H9 (cell line): ENCODE measurements at regions not wholly inside any gene's neighbourhood (a gene's known extent, or its start where the extent isn't known, plus 50 kb on each side); places are given as distances from the start of the nearest gene placed in this dataset.

Experiments
- DNase-seq: peaks from one replicate; pipeline ENCODE4 v3.0.0-alpha.2; 2017
- H2AFZ ChIP-seq: one replicate; pipeline ENCODE4 v1.6.1; 2013; ENCODE audit warnings: mild to moderate bottlenecking, low read length, control low read depth, moderate library complexity
- H2AK5ac ChIP-seq: 2 replicates; pipeline ENCODE4 v1.6.1; 2013; ENCODE audit warnings: low read length, control low read depth, mixed read lengths; ENCODE audit not compliant: insufficient read length
- H2BK120ac ChIP-seq: one replicate; pipeline ENCODE4 v1.6.1; 2013; ENCODE audit warnings: low read depth, mild to moderate bottlenecking, low read length, control low read depth, inconsistent platforms; ENCODE audit not compliant: poor library complexity, severe bottlenecking
- H2BK12ac ChIP-seq: 2 replicates; pipeline ENCODE4 v1.6.1; 2013; ENCODE audit warnings: low read length, control low read depth, mixed read lengths, low read depth; ENCODE audit not compliant: insufficient read length
- H2BK15ac ChIP-seq: 2 replicates; pipeline ENCODE4 v1.6.1; 2013; ENCODE audit warnings: low read depth, low read length, control low read depth
- H2BK20ac ChIP-seq: one replicate; pipeline ENCODE4 v1.6.1; 2013; ENCODE audit warnings: low read depth, mild to moderate bottlenecking, low read length, control low read depth, inconsistent platforms; ENCODE audit not compliant: poor library complexity, severe bottlenecking
- H2BK5ac ChIP-seq: 2 replicates; pipeline ENCODE4 v1.6.1; 2013; ENCODE audit warnings: low read length, control low read depth, mixed read lengths; ENCODE audit not compliant: insufficient read length
- H3K14ac ChIP-seq: 2 replicates; pipeline ENCODE4 v1.6.1; 2013; ENCODE audit warnings: low read length, control low read depth; ENCODE audit not compliant: insufficient read depth
- H3K18ac ChIP-seq: 2 replicates; pipeline ENCODE4 v1.6.1; 2013; ENCODE audit warnings: low read depth, mild to moderate bottlenecking, mixed read lengths, low read length, control low read depth; ENCODE audit not compliant: insufficient read length
- H3K23ac ChIP-seq: 2 replicates; pipeline ENCODE4 v1.6.1; 2013; ENCODE audit warnings: low read length, control low read depth, mixed read lengths, low read depth; ENCODE audit not compliant: insufficient read length
- H3K23me2 ChIP-seq: 2 replicates; pipeline ENCODE4 v1.6.1; 2013; ENCODE audit warnings: low read depth, mild to moderate bottlenecking, mixed read lengths, low read length, control low read depth; ENCODE audit not compliant: insufficient read length, poor library complexity, severe bottlenecking
- H3K27ac ChIP-seq: 2 replicates; pipeline ENCODE4 v1.5.1; 2013; ENCODE audit warnings: low read length, control low read depth, mixed read lengths, low read depth; ENCODE audit not compliant: insufficient read length
- H3K27me3 ChIP-seq: 2 replicates; pipeline ENCODE4 v1.6.1; 2013; ENCODE audit warnings: low read length, control low read depth, inconsistent platforms; ENCODE audit not compliant: insufficient read depth
- H3K4ac ChIP-seq: 2 replicates; pipeline ENCODE4 v1.6.1; 2013; ENCODE audit warnings: low read depth, mild to moderate bottlenecking, control low read depth, inconsistent platforms, low read length, moderate library complexity
- H3K4me1 ChIP-seq: 2 replicates; pipeline ENCODE4 v1.6.1; 2013; ENCODE audit warnings: low read length, control low read depth, inconsistent platforms; ENCODE audit not compliant: insufficient read depth
- H3K4me2 ChIP-seq: 2 replicates; pipeline ENCODE4 v1.6.1; 2013; ENCODE audit warnings: low read length, control low read depth, mixed read lengths; ENCODE audit not compliant: insufficient read length, insufficient read depth
- H3K56ac ChIP-seq: 2 replicates; pipeline ENCODE4 v1.6.1; 2013; ENCODE audit warnings: low read depth, mild to moderate bottlenecking, mixed read lengths, low read length, control low read depth; ENCODE audit not compliant: insufficient read length
- H3K79me1 ChIP-seq: 2 replicates; pipeline ENCODE4 v1.6.1; 2013; ENCODE audit warnings: low read depth, mild to moderate bottlenecking, moderate library complexity, low read length, control low read depth, inconsistent platforms; ENCODE audit not compliant: insufficient read depth, poor library complexity, severe bottlenecking
- H3K79me2 ChIP-seq: 2 replicates; pipeline ENCODE4 v1.6.1; 2013; ENCODE audit warnings: low read length, control low read depth, inconsistent platforms; ENCODE audit not compliant: insufficient read depth
- H3K9ac ChIP-seq: 2 replicates; pipeline ENCODE4 v1.6.1; 2013; ENCODE audit warnings: low read length, control low read depth, mixed read lengths; ENCODE audit not compliant: insufficient read length; ENCODE audit errors: extremely low read depth
- H3K9me3 ChIP-seq: one replicate; pipeline ENCODE4 v1.6.1; 2013; ENCODE audit warnings: low read depth, low read length, inconsistent platforms; ENCODE audit not compliant: control insufficient read depth
- H3T11ph ChIP-seq: one replicate; pipeline ENCODE4 v1.6.1; 2013; ENCODE audit warnings: mild to moderate bottlenecking, low read length, control low read depth, inconsistent platforms
- H4K20me1 ChIP-seq: one replicate; pipeline ENCODE4 v1.6.1; 2013; ENCODE audit not compliant: control insufficient read depth, insufficient read length, insufficient read depth
- H4K5ac ChIP-seq: 2 replicates; pipeline ENCODE4 v1.6.1; 2013; ENCODE audit warnings: low read depth, mild to moderate bottlenecking, mixed read lengths, low read length, control low read depth; ENCODE audit not compliant: insufficient read length
- H4K8ac ChIP-seq: replicated peaks from 2 replicates; pipeline ENCODE4 v1.6.1; 2013; ENCODE audit warnings: low read length, control low read depth, mixed read lengths, low read depth; ENCODE audit not compliant: insufficient read length
- H4K91ac ChIP-seq: 2 replicates; pipeline ENCODE4 v1.6.1; 2013; ENCODE audit warnings: low read depth, mild to moderate bottlenecking, moderate library complexity, mixed read lengths, low read length, control low read depth; ENCODE audit not compliant: insufficient read length
- H3K27ac Mint-ChIP-seq, 3 experiments: 2 replicates in 2 of 3; 3 replicates in 1 of 3; pipeline ENCODE4 v1.8.0; 2020 to 2021; ENCODE audit warnings: mixed read lengths in 3 of 3, mild to moderate bottlenecking in 1 of 3, moderate library complexity in 1 of 3
- H3K27me3 Mint-ChIP-seq: 2 replicates; pipeline ENCODE4 v1.8.0; 2021; ENCODE audit warnings: low read depth, mild to moderate bottlenecking, moderate library complexity, mixed read lengths
- H3K36me3 Mint-ChIP-seq, 3 experiments: 2 replicates in 2 of 3; 3 replicates in 1 of 3; pipeline ENCODE4 v1.8.0; 2020 to 2021; ENCODE audit warnings: low read depth in 3 of 3, mixed read lengths in 3 of 3; ENCODE audit not compliant: insufficient read depth in 1 of 3
- H3K4me1 Mint-ChIP-seq, 2 experiments: 2 replicates each; pipeline ENCODE4 v1.8.0; 2020; ENCODE audit warnings: mixed read lengths in 2 of 2
- H3K4me3 Mint-ChIP-seq, 2 experiments: 2 replicates in 1 of 2; 3 replicates in 1 of 2; pipeline ENCODE4 v1.8.0; 2020 to 2021; ENCODE audit warnings: mild to moderate bottlenecking in 2 of 2, mixed read lengths in 2 of 2, moderate library complexity in 1 of 2
- H3K9me3 Mint-ChIP-seq, 2 experiments: 2 replicates in 1 of 2; 3 replicates in 1 of 2; pipeline ENCODE4 v1.8.0; 2020; ENCODE audit warnings: mild to moderate bottlenecking in 2 of 2, mixed read lengths in 2 of 2, moderate library complexity in 1 of 2
- WGBS: extraction: QIAGEN DNeasy Blood & Tissue Kit; methylation state at CpG from one replicate; pipeline ENCODE4 v1.1.7; 2013; ENCODE audit warnings: missing lambda C conversion rate, low lambda C conversion rate, mixed read lengths; ENCODE audit not compliant: insufficient read length; ENCODE audit errors: extremely low coverage; 5-methylcytosine and 5-hydroxymethylcytosine counted together
- TF ChIP-seq, protein P1 (sequence below): fragments of 200-600 bp; sonication (generic); conservative IDR thresholded peaks from 3 replicates; pipeline ENCODE4 v1.8.0; 2021; ENCODE audit warnings: antibody characterized with exemption, mild to moderate bottlenecking

DNA sequence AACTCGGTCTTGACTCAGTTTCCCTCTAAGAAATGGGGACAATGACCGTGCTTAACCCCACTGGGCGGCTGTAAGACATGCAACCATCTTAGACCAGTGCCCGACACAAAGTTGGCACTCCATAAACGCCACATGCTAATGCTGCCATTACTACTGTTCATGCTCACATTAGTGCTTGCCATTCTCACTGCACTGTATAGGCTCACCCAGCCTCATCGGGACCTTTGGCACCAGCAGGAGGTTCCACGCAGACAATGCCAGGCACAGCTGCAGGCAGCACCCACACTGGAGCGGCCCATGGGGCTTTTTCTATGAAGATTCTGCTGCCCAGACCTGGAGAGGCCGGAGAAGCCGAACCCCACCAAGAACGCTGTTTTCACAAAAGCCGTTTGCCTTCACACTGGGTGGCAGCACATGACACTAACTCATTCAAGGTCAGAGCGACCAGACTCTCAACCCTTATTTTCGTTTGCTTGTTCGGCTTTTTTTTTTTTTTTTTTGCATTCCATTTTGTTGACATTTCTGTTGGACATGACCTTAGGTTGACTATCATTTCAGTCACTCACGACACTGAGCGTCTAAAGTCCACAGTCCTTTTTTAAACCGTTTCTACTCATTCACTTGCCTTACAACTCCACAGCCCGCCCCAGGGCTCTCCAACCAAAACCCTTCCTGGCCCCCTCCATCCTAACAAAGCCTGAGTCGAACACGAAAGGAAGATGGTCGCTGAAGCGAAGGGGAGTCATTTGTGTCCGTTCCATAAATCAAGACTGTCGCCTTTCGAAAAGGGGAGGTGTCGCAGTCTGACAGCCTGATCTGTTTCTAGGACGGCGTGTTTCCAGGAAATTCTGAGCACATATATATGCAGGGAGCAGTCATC is 124.4 kb upstream of the RNF32 start:
- Histone ChIP-seq H4K91ac (no peak overlapping the region), H3K14ac (no peak overlapping the region), H3K79me2 (no peaks in the 10 kb centered on the region), H3K56ac (no peak overlapping the region), H3K4me1 (no peaks in the 10 kb centered on the region), H3K27ac (no peak overlapping the region), H4K8ac (no peak overlapping the region), H3K4me2 (no peak overlapping the region), H3K9me3 (no peaks in the 10 kb centered on the region), H3K79me1 (no peaks in the 10 kb centered on the region), H2BK15ac (no peak overlapping the region), H2AK5ac (no peak overlapping the region), H2BK12ac (no peak overlapping the region), H3K18ac (no peak overlapping the region), H4K5ac (no peak overlapping the region), H3T11ph (no peak overlapping the region), H3K23ac (no peak overlapping the region), H2BK20ac (no peak overlapping the region), H4K20me1 (no peaks in the 10 kb centered on the region), H3K4ac (no peak overlapping the region), H3K27me3 (no peaks in the 10 kb centered on the region), H2BK120ac (no peak overlapping the region), H3K9ac (no peak overlapping the region), H2BK5ac (no peak overlapping the region), H3K23me2 (no peaks in the 10 kb centered on the region), H2AFZ (no peak overlapping the region)
- Mint-ChIP-seq H3K4me3 (no peak overlapping the region), H3K4me1 (peaks cover 0 to 3% of the 10 kb centered on the region in 2 experiments; a peak in 1 of 4 replicates), H3K9me3 (peaks cover 5 to 7% of the 10 kb centered on the region in 2 experiments), H3K27ac (no peak overlapping the region), H3K27me3 (peaks cover 5% of the 10 kb centered on the region), H3K36me3 (peaks cover 0 to 2% (median 1%) of the 10 kb centered on the region in 3 experiments; a peak in 2 of 7 replicates)
- no peak for DNase-seq
- WGBS: no CpG with 5 or more reads among the region's 29 CpGs
- TF ChIP-seq, protein P1, sequence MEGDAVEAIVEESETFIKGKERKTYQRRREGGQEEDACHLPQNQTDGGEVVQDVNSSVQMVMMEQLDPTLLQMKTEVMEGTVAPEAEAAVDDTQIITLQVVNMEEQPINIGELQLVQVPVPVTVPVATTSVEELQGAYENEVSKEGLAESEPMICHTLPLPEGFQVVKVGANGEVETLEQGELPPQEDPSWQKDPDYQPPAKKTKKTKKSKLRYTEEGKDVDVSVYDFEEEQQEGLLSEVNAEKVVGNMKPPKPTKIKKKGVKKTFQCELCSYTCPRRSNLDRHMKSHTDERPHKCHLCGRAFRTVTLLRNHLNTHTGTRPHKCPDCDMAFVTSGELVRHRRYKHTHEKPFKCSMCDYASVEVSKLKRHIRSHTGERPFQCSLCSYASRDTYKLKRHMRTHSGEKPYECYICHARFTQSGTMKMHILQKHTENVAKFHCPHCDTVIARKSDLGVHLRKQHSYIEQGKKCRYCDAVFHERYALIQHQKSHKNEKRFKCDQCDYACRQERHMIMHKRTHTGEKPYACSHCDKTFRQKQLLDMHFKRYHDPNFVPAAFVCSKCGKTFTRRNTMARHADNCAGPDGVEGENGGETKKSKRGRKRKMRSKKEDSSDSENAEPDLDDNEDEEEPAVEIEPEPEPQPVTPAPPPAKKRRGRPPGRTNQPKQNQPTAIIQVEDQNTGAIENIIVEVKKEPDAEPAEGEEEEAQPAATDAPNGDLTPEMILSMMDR: no peak
